ENCODE measurements at regions not wholly inside any gene's neighbourhood (a gene's known extent, or its start where the extent isn't known, plus 50 kb on each side); places are given as distances from the start of the nearest gene placed in this dataset.
"Not testable (repeated sequence)": the region's sequence is repeated elsewhere in the genome, so short reads cannot be mapped to it uniquely, and the experiment has no call there.

GRCh38 chr1:74963120-74963519 is 171.1 kb upstream of the LHX8 start:
- ChIA-PET CTCF (no interaction called here), POLR2A (no interaction called here)
- H3K36me3 Mint-ChIP-seq (ENCODE audit: low read depth): no peaks in the 10 kb centered on the region
- no peak for DNase-seq
- H3K4me1 Mint-ChIP-seq: no peaks in the 10 kb centered on the region
- H3K4me3 Mint-ChIP-seq: no peak overlapping the region
- no peaks in the 10 kb centered on the region for H3K27me3 Mint-ChIP-seq
- peaks cover 2% of the 10 kb centered on the region for H3K9me3 Mint-ChIP-seq
- no peak overlapping the region for H3K27ac Mint-ChIP-seq

DNA sequence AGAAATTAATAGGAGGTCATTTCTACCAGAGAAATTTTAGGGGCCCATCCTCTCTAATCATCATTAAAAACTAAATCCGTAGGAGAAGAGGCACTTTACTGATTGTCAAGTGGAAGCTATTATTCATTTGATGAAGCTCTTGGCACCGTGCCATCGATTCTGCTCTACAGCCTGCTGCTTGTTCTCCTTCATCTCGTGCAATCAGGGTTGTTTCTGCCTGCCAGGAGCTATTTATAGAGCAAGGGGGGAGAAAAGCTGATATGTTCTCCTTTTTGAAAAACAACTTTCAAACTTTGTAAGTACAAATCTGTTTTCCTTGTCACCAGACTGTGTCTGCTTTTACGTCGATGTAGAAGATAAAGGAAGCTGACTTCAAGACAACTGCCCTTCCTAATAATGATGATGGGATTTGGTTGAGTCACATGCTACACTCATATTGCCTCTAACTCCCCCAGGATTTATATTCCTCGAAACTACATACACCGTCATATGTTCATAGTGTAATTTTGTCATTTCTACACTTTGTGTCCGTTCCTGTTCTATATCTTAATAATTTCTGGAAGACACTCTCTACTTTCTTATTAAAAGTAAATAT is 169.6 kb upstream of the LHX8 start:
- Mint-ChIP-seq H3K36me3 (ENCODE audit: low read depth) (no peaks in the 10 kb centered on the region), H3K27ac (no peak overlapping the region), H3K27me3 (no peaks in the 10 kb centered on the region), H3K4me1 (no peaks in the 10 kb centered on the region), H3K9me3 (peaks cover 2% of the 10 kb centered on the region), H3K4me3 (no peak overlapping the region)
- POLR2A ChIA-PET: no interaction called here
- CTCF ChIA-PET: no interaction called here
- DNase-seq: no peak

- Mint-ChIP-seq H3K27me3 (no peaks in the 10 kb centered on the region), H3K4me3 (no peak overlapping the region), H3K27ac (no peak overlapping the region), H3K36me3 (ENCODE audit: low read depth) (no peaks in the 10 kb centered on the region), H3K4me1 (no peaks in the 10 kb centered on the region), H3K9me3 (peaks cover 2% of the 10 kb centered on the region)
- ChIA-PET CTCF (interaction anchor here (0.6 kb wide), 1 partner anchor 97 kb away, joined by 4 read pairs; no protein-coding TSS in a partner anchor), POLR2A (no interaction called here)
- DNase-seq: no peak
These were observed 164.5 kb upstream of the LHX8 start for GRCh38 chr1:74969566-74970135.

- CTCF ChIA-PET: interaction anchor here (0.5 kb wide), 1 partner anchor 261 kb away, joined by 3 read pairs; no protein-coding TSS in a partner anchor
- Mint-ChIP-seq H3K27ac (no peak overlapping the region), H3K4me1 (no peaks in the 10 kb centered on the region), H3K4me3 (no peak overlapping the region), H3K27me3 (no peaks in the 10 kb centered on the region), H3K36me3 (ENCODE audit: low read depth) (no peaks in the 10 kb centered on the region), H3K9me3 (no peaks in the 10 kb centered on the region)
- POLR2A ChIA-PET: no interaction called here
- DNase-seq: no peak
These were observed 162.2 kb upstream of the LHX8 start for GRCh38 chr1:74971982-74972381.

DNA sequence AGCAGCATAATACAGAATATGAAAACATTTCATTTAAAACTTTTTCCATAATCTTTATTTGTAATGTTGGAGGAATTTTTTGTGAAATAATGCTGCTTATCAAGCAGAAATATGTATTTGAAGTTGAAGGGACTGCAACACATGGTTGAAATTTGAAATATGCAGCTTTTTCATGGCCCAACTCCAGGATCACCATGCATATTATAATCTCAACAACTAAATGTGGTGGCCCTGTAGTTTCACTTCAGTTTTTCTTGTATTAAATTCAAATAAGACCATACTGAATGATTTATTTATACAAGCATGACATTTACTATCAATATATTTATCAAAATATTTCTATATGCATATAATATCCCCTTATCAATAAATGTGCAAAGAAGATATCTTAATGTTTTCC is 157.7 kb upstream of the LHX8 start:
- Mint-ChIP-seq H3K9me3 (no peaks in the 10 kb centered on the region), H3K4me3 (no peak overlapping the region), H3K27ac (no peak overlapping the region), H3K4me1 (no peaks in the 10 kb centered on the region), H3K36me3 (ENCODE audit: low read depth) (no peaks in the 10 kb centered on the region), H3K27me3 (no peaks in the 10 kb centered on the region)
- no peak for DNase-seq
- ChIA-PET POLR2A (no interaction called here), CTCF (no interaction called here)

DNA sequence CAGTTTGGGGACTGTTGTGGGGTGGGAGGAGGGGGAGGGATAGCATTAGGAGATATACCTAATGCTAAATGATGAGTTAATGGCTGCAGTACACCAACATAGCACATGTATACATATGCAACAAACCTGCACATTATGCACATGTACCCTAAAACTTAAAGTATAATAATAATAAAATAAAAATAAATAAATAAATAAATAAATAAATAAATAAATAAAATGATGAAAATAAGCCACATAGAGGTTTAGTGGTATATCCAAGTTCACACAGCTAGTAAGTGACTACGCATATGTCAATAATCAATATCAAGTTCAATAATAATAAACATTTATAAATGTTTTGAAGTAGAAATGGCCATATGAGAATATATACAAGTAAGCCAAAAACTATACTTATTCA is 141.7 kb upstream of the LHX8 start:
- CTCF ChIA-PET; H3K27me3 Mint-ChIP-seq; POLR2A ChIA-PET; H3K27ac Mint-ChIP-seq; H3K4me3 Mint-ChIP-seq; H3K9me3 Mint-ChIP-seq; H3K4me1 Mint-ChIP-seq; H3K36me3 Mint-ChIP-seq (ENCODE audit: low read depth); DNase-seq: not testable (repeated sequence)

DNA sequence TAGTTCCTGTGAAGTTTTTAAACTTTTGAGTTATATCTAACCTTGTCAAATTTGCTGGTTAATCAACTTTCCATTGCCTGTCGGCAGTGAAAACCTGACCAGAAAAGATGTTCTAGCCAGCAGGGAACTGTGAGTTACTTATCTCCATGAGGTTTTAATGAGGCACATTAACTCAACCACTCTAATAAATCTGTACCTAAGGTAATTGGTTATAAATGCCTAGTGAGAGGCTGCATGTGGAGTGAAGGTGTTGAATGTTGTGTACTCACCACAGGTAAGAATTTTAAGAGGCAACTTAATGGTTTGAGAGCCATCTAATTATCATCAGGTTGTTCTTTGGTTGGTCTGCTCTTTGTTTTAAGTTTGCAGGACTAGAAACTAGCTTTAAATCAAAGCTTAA is 138.4 kb upstream of the LHX8 start:
- no peak for DNase-seq
- H3K36me3 Mint-ChIP-seq (ENCODE audit: low read depth): no peaks in the 10 kb centered on the region
- H3K27ac Mint-ChIP-seq: no peak overlapping the region
- H3K4me3 Mint-ChIP-seq: no peak overlapping the region
- no peaks in the 10 kb centered on the region for H3K4me1 Mint-ChIP-seq
- no peaks in the 10 kb centered on the region for H3K9me3 Mint-ChIP-seq
- ChIA-PET CTCF (no interaction called here), POLR2A (no interaction called here)
- H3K27me3 Mint-ChIP-seq: no peaks in the 10 kb centered on the region

GRCh38 chr1:75010547-75010946 is 123.6 kb upstream of the LHX8 start:
- CTCF ChIA-PET: no interaction called here
- Mint-ChIP-seq H3K4me1 (no peaks in the 10 kb centered on the region), H3K36me3 (ENCODE audit: low read depth) (no peaks in the 10 kb centered on the region), H3K4me3 (no peak overlapping the region), H3K27me3 (no peaks in the 10 kb centered on the region), H3K9me3 (peaks cover 2% of the 10 kb centered on the region), H3K27ac (no peak overlapping the region)
- POLR2A ChIA-PET: no interaction called here
- DNase-seq: no peak

- ChIA-PET POLR2A (no interaction called here), CTCF (no interaction called here)
- Mint-ChIP-seq H3K4me3 (no peak overlapping the region), H3K27me3 (no peaks in the 10 kb centered on the region), H3K9me3 (peaks cover 2% of the 10 kb centered on the region), H3K36me3 (ENCODE audit: low read depth) (no peaks in the 10 kb centered on the region), H3K4me1 (no peaks in the 10 kb centered on the region), H3K27ac (no peak overlapping the region)
- DNase-seq: no peak
These were observed 119.9 kb upstream of the LHX8 start for GRCh38 chr1:75014250-75014649.

DNA sequence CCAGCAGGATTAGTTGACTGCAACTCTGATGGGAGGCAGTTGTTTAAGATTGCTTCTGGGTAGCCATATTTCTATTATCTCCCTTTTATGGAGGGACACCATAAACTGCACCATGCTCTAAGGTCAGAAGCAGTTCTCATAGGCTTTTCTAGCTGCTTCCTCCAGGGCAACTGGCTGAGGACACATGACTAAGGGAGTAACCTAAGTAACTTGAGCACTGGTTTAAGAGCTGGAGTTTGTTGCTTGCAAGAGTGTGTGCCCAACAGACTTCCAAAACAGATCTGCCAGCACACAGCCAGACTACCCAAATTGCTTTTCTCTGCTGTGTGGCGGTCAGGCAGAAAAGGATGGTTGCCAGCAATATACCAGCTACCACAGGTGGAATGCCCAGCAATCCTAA is 111.2 kb upstream of the LHX8 start:
- ChIA-PET CTCF (no interaction called here), POLR2A (no interaction called here)
- H3K36me3 Mint-ChIP-seq (ENCODE audit: low read depth): no peaks in the 10 kb centered on the region

GRCh38 chr1:75034376-75034775 is 99.8 kb upstream of the LHX8 start:
- ChIA-PET CTCF (no interaction called here), POLR2A (no interaction called here)
- Mint-ChIP-seq H3K4me3 (no peak overlapping the region), H3K27ac (no peak overlapping the region), H3K9me3 (peaks cover 15% of the 10 kb centered on the region), H3K36me3 (ENCODE audit: low read depth) (no peaks in the 10 kb centered on the region), H3K27me3 (no peaks in the 10 kb centered on the region), H3K4me1 (no peaks in the 10 kb centered on the region)
- no peak for DNase-seq

More for the DNA sequence above, 111.2 kb upstream of the LHX8 start:
- Mint-ChIP-seq H3K4me3 (no peak overlapping the region), H3K9me3 (peaks cover 2% of the 10 kb centered on the region), H3K27ac (no peak overlapping the region), H3K4me1 (no peaks in the 10 kb centered on the region), H3K27me3 (no peaks in the 10 kb centered on the region)
- DNase-seq: no peak

- ChIA-PET POLR2A (no interaction called here), CTCF (no interaction called here)
- H3K27ac Mint-ChIP-seq: no peak overlapping the region
- DNase-seq: no peak
- H3K27me3 Mint-ChIP-seq: no peaks in the 10 kb centered on the region
- no peaks in the 10 kb centered on the region for H3K36me3 Mint-ChIP-seq (ENCODE audit: low read depth)
- peaks cover 19% of the 10 kb centered on the region for H3K9me3 Mint-ChIP-seq
- H3K4me1 Mint-ChIP-seq: no peaks in the 10 kb centered on the region
- H3K4me3 Mint-ChIP-seq: no peak overlapping the region
These were observed 98.7 kb upstream of the LHX8 start for GRCh38 chr1:75035536-75035935.

DNA sequence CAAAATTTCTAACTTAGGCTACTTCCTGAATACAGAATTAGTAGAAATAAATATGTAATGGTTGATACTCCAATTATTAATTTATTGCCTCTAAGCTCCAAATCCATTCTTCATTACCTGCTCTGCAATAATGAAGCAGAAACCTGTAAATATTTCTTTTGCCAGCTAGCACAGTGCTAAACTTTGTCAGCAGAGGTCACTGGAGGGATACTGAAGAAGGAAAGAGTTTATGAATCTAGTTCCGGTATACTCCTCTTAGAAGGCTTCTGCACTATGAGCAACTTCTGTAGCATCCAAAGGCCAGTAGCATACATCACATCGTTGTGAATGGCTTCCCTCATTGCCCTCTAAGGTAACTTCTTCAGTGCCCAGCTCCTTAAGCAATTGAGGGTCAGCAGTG is 81.0 kb upstream of the LHX8 start:
- no peak overlapping the region for H3K27ac Mint-ChIP-seq
- ChIA-PET POLR2A (no interaction called here), CTCF (no interaction called here)
- H3K4me3 Mint-ChIP-seq: no peak overlapping the region
- no peak for DNase-seq
- no peaks in the 10 kb centered on the region for H3K9me3 Mint-ChIP-seq
- H3K36me3 Mint-ChIP-seq (ENCODE audit: low read depth): no peaks in the 10 kb centered on the region
- no peaks in the 10 kb centered on the region for H3K4me1 Mint-ChIP-seq
- no peaks in the 10 kb centered on the region for H3K27me3 Mint-ChIP-seq

DNA sequence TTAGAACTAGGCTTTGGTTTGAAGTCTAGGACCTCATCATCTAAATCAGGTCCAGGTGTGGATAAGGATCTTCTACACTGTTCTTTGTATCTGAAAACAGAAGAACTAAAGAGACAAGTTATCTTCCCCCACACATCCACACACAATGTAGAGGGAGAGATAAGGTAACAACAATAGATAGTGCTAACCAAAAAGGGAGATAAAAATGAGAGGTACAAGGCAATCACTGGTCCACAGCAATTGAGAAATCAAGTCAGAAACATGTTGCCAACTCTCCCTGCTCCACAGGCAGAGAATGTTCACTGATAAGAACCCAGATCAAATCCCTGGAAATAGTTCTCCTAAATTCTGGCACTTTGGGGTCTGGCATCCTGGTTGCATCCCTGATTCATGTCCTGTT is 75.8 kb upstream of the LHX8 start:
- DNase-seq: no peak
- ChIA-PET CTCF (no interaction called here), POLR2A (no interaction called here)
- no peaks in the 10 kb centered on the region for H3K27me3 Mint-ChIP-seq
- H3K36me3 Mint-ChIP-seq (ENCODE audit: low read depth): no peaks in the 10 kb centered on the region
- no peak overlapping the region for H3K27ac Mint-ChIP-seq
- H3K4me1 Mint-ChIP-seq: no peaks in the 10 kb centered on the region
- no peak overlapping the region for H3K4me3 Mint-ChIP-seq
- no peaks in the 10 kb centered on the region for H3K9me3 Mint-ChIP-seq

All from activated CD4-positive, alpha-beta memory T cell treated with anti-CD3 and anti-CD28 coated beads, Interleukin-2, amount 10 ng/mL, durations not matched to agents 7 days and 5 days (primary cell).